ENCODE measurements at regions not wholly inside any gene's neighbourhood (a gene's known extent, or its start where the extent isn't known, plus 50 kb on each side); places are given as distances from the start of the nearest gene placed in this dataset.

DNA sequence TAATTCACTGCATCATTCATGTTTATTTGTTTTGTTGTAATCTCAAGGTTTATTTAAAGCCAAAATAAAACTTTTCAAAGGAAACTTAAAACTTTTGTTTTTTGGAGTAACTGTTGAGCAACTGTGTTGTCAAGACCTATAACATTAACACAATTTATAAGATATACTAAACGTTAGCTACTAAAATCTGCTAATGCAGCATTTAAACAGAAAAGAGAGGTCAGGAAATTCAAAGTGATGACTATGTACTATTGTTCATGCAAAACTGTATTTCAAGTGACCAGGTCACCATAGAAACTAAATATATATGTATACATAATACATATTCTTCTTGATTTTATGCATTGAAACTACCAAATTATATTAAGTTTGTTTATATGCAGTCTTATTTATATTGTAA, 1740.9 kb downstream of the EFNA5 start:
- H3K9me3 Mint-ChIP-seq, result no peaks in the 10 kb centered on the region
- intact Hi-C loops (cut with micrococcal nuclease), result no loop called here
- H3K27ac Mint-ChIP-seq, result no peak overlapping the region
- no peaks in the 10 kb centered on the region for H3K36me3 Mint-ChIP-seq (ENCODE audit: low read depth)
- no peak for DNase-seq
- H3K4me1 Mint-ChIP-seq, result no peaks in the 10 kb centered on the region
- H3K27me3 Mint-ChIP-seq, result no peaks in the 10 kb centered on the region
- no peak overlapping the region for H3K4me3 Mint-ChIP-seq

DNA sequence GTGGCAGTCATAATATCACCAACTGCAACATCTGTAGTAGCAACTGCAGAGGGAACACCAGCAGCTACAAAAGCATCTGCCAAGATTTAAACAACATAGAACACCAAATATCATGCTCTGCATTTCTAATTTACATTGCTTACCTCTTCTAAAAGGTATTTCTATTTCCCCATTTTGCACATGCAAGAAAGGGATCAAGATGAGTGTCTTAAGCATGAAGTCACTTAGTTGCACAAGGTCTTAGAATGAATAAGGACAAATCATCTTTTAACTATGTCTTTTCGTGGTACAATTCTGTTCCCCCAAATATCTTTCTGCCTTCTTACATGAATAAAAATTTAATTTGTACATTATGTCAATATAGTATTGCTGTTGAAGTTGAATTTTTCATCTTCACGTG, 1746.4 kb downstream of the EFNA5 start:
- Mint-ChIP-seq H3K27me3 (no peaks in the 10 kb centered on the region), H3K9me3 (no peaks in the 10 kb centered on the region), H3K36me3 (ENCODE audit: low read depth) (no peaks in the 10 kb centered on the region), H3K4me3 (no peak overlapping the region), H3K27ac (no peak overlapping the region), H3K4me1 (no peaks in the 10 kb centered on the region)
- intact Hi-C loops (cut with micrococcal nuclease), result no loop called here
- no peak for DNase-seq

DNA sequence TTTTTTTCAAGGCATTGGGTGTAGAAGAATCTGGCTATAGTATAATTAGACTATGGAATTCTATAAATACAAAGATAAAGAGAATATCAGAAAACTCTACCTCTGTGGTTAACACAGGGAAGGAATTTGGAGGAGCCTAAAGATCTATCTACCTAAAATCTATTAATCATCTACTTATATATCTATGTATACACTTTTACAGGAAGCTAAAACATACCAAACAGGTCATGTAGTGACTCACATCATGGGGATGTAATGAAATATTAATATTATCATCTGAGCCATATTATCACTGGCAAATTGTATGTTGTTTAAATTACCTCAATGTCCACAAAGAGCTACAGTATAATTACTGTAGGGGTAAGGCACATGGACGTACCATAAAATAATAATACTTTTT, 1748.2 kb downstream of the EFNA5 start:
- Mint-ChIP-seq H3K4me3 (no peak overlapping the region), H3K4me1 (no peaks in the 10 kb centered on the region), H3K36me3 (ENCODE audit: low read depth) (no peaks in the 10 kb centered on the region), H3K9me3 (no peaks in the 10 kb centered on the region), H3K27me3 (no peaks in the 10 kb centered on the region), H3K27ac (no peak overlapping the region)
- DNase-seq, result no peak
- intact Hi-C loops (cut with micrococcal nuclease), result no loop called here

DNA sequence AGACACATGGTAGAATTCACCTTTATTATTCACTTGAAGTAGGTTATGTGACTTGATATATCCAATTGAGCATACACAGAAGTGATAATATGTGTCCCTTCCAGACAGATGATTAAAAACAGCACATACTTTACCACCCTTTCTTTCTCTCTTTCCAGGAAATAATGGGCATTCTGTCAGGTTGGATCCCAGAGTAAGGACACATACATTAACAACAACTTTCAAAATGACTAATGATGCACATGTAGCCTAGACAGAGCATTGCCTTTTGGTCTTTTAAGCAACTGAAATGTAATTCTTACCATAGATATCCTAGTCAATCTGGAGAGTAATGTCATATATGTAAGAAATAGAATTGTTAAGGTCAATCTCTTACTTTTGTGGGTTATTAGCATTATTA, 1748.7 kb downstream of the EFNA5 start:
- Mint-ChIP-seq H3K36me3 (ENCODE audit: low read depth) (no peaks in the 10 kb centered on the region), H3K9me3 (no peaks in the 10 kb centered on the region), H3K27ac (no peak overlapping the region), H3K4me1 (no peaks in the 10 kb centered on the region), H3K27me3 (no peaks in the 10 kb centered on the region), H3K4me3 (no peak overlapping the region)
- no peak for DNase-seq
- intact Hi-C loops (cut with micrococcal nuclease), result no loop called here

DNA sequence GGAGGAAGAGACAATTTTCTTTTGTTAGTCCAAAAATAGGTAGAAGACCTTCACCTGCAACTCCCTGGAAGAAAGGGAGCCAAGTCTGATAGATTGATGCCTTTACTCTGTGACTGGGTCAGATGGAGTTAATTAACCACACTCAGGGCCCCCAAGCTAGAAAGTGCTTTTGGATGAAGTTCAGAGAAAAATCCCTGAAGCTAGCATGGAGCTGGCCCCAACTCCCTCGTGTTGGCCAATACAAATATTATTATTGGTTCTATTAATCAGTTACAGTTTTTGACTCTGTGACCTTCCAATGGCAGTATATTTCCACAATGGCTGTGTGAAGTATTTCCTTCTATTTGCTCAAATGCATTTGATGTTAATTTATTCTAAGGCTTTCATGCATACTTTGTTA, 1753.5 kb downstream of the EFNA5 start:
- intact Hi-C loops (cut with micrococcal nuclease), result no loop called here
- H3K4me3 Mint-ChIP-seq, result no peak overlapping the region
- no peak overlapping the region for H3K27ac Mint-ChIP-seq
- H3K27me3 Mint-ChIP-seq, result no peaks in the 10 kb centered on the region
- H3K4me1 Mint-ChIP-seq, result no peaks in the 10 kb centered on the region
- H3K36me3 Mint-ChIP-seq (ENCODE audit: low read depth), result no peaks in the 10 kb centered on the region
- DNase-seq, result no peak
- no peaks in the 10 kb centered on the region for H3K9me3 Mint-ChIP-seq

DNA sequence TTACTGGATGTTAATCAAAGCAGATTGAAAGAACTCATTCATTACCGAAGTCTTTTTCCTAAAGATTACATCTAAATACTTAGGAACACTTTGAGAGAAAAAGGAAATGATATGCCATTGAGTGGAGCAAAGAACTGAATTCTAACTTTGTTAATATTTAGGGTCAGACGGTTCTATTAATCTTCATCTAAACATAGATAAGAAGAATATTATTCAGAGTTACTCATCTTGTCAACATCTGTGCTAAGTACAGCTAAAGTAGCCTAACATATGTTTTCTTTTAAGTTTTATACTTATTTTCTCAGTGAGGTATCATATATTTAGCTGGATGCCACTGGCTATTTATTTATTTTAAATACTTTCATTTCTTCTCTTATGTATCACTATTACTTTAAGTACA, 1763.7 kb downstream of the EFNA5 start:
- no peak overlapping the region for H3K4me3 Mint-ChIP-seq
- H3K27me3 Mint-ChIP-seq, result no peaks in the 10 kb centered on the region
- no peak overlapping the region for H3K27ac Mint-ChIP-seq
- no peak for DNase-seq
- H3K36me3 Mint-ChIP-seq (ENCODE audit: low read depth), result no peaks in the 10 kb centered on the region
- H3K4me1 Mint-ChIP-seq, result no peaks in the 10 kb centered on the region
- no peaks in the 10 kb centered on the region for H3K9me3 Mint-ChIP-seq
- intact Hi-C loops (cut with micrococcal nuclease), result no loop called here

DNA sequence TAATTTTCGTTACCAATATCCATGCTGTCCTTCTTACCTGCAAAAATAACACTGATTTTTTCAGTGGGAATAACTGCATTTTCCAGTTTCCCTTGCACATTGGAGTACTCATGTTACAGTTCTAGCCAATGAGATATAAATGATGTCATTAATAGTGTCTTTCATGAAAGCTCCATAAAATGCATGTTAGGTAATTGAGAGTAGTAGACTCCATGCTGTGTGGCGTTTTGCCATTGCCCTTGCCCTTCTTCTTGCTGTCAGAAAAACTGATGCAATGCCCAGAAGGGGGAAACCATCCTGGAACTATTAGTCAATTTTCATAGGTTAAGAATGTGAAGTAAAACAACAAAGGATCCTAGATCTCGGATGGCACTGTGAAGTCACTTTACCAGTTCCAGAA, 1765.3 kb downstream of the EFNA5 start:
- intact Hi-C loops (cut with micrococcal nuclease), result no loop called here
- no peak overlapping the region for H3K4me3 Mint-ChIP-seq

DNA sequence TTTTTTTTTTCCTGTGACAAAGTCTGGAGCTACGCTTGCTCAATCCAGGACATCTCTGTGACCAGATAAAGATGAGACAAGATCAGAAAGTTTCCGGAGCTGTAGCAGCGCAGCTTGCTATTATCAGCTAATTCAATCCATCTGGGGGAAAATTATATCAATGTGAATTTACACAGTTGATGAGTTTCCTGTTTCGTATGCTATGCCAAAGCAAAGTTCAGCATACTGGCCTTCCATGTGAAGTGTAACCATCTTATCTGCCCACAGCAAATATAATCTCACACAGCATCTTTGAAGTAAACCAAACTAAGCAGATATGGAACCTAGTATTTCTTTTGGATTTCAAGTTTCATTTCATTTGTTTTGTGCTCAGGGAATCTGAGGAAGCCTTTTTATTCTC, 1767.7 kb downstream of the EFNA5 start:
- Mint-ChIP-seq H3K36me3 (ENCODE audit: low read depth) (no peaks in the 10 kb centered on the region), H3K27ac (no peak overlapping the region), H3K9me3 (no peaks in the 10 kb centered on the region), H3K4me1 (no peaks in the 10 kb centered on the region), H3K4me3 (no peak overlapping the region), H3K27me3 (no peaks in the 10 kb centered on the region)
- intact Hi-C loops (cut with micrococcal nuclease), result no loop called here
- DNase-seq, result no peak

More for the DNA sequence above, 1765.3 kb downstream of the EFNA5 start:
- no peaks in the 10 kb centered on the region for H3K27me3 Mint-ChIP-seq
- no peaks in the 10 kb centered on the region for H3K36me3 Mint-ChIP-seq (ENCODE audit: low read depth)
- no peak overlapping the region for H3K27ac Mint-ChIP-seq
- no peaks in the 10 kb centered on the region for H3K9me3 Mint-ChIP-seq
- no peak for DNase-seq
- no peaks in the 10 kb centered on the region for H3K4me1 Mint-ChIP-seq

DNA sequence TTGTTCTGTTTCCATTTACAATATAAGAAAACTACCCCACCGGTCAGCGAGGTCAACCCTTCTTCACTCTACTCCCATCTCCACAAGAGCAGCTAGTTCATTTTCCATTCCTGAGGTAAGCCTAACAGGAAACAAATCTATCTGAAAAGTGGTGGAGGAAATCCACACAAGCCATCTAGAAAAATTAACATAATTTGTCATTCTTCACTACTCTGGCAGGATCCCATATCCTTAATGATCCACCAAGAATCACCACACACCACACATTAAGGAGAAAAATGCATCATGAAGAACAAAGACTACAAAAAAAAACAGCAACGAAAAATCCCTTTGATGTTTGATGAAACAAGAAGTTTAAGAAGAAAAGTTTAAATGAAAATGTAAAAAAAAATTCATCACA, 1771.0 kb downstream of the EFNA5 start:
- Mint-ChIP-seq H3K4me3 (no peak overlapping the region), H3K27ac (no peak overlapping the region), H3K27me3 (no peaks in the 10 kb centered on the region), H3K4me1 (no peaks in the 10 kb centered on the region), H3K36me3 (ENCODE audit: low read depth) (no peaks in the 10 kb centered on the region), H3K9me3 (no peaks in the 10 kb centered on the region)
- intact Hi-C loops (cut with micrococcal nuclease), result no loop called here
- no peak for DNase-seq

DNA sequence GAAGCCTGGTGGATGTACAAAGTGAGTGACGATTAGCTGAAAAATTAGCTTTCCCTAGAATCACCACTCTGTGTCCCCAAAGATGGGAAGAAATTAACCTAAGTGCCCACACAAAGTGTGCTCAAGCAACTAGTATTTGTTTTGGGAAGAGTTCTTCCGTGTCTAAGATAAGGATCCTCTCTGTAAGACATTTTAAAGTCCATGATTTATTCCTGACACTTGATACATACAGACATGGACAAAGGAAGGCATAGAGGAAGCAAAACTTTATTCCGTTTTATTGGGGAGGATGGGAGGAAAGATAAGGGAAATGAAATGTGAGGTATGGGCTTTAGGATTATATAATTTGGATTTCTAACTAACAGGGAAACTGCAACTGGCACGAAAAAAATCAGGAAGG, 1772.6 kb downstream of the EFNA5 start:
- DNase-seq, result no peak
- Mint-ChIP-seq H3K36me3 (ENCODE audit: low read depth) (no peaks in the 10 kb centered on the region), H3K4me1 (no peaks in the 10 kb centered on the region), H3K4me3 (no peak overlapping the region), H3K27ac (no peak overlapping the region), H3K27me3 (no peaks in the 10 kb centered on the region), H3K9me3 (no peaks in the 10 kb centered on the region)
- intact Hi-C loops (cut with micrococcal nuclease), result no loop called here

DNA sequence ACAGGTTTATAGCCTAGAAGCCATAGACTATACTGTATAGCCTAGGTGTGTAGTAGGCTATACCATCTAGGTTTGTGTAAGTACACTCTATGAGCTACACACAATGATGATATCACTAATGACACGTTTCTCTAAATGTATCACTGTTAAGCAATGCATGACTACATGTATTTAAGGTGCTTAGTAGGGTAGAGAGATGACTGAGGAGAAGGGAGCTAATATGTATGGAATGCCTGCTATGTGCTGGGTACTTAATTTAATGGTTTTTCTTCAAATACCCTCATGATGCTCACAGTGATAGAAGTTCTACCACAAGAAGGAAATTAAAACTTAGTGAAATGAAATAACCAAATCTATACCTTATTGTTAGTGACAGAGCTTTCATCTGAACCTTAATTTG, 1785.5 kb downstream of the EFNA5 start:
- no peak for DNase-seq
- Mint-ChIP-seq H3K4me3 (no peak overlapping the region), H3K4me1 (no peaks in the 10 kb centered on the region), H3K27me3 (no peaks in the 10 kb centered on the region), H3K27ac (no peak overlapping the region), H3K9me3 (peaks cover 5% of the 10 kb centered on the region), H3K36me3 (ENCODE audit: low read depth) (no peaks in the 10 kb centered on the region)
- intact Hi-C loops (cut with micrococcal nuclease), result no loop called here

DNA sequence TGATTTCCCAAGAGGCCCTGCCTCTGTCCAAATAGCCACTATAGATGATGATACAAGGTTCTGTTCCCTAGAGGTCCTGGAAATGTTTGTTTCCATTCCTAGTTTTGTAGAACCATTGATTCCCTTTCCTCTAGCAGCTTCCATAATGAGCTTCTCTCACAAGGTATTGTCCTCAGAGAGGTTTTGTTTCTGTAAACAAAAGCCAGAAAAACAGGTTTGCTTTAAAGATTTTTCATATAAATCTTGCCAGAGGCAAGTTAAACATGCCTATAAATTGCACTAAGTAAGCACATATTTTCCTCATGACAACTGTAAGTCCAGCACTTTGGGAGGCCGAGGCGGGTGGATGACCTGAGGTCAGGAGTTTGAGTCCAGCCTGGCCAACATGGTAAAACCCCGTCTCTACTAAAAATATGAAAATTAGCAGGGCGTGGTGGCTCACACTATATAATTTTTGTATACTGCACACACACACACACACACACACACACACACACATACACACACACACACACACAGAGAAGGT, 1787.7 kb downstream of the EFNA5 start:
- Mint-ChIP-seq H3K4me3 (no peak overlapping the region), H3K27me3 (no peaks in the 10 kb centered on the region), H3K36me3 (ENCODE audit: low read depth) (no peaks in the 10 kb centered on the region), H3K4me1 (no peaks in the 10 kb centered on the region), H3K9me3 (peaks cover 5% of the 10 kb centered on the region), H3K27ac (no peak overlapping the region)
- intact Hi-C loops (cut with micrococcal nuclease), result no loop called here
- no peak for DNase-seq

DNA sequence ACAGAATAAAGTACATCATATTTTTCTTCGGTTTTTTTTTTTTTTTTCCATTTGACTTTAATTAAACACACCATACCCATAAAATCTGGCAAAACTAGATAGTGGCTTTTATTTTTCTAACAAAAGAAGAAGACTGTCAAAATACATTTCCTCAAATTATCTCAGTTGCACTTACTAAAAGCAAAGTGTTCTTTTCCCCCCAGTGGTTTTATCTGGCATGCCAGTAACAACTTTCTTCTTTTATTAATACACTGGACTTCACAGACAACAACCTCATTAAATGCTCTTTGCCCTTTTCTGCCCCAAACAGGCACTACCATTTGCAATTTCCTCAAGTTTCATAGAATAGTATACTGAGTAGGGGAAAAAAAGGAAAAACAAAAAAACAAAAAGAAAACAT, 1792.3 kb downstream of the EFNA5 start:
- Mint-ChIP-seq H3K36me3 (ENCODE audit: low read depth) (no peaks in the 10 kb centered on the region), H3K4me1 (no peaks in the 10 kb centered on the region), H3K27me3 (no peaks in the 10 kb centered on the region), H3K4me3 (no peak overlapping the region), H3K9me3 (no peaks in the 10 kb centered on the region), H3K27ac (no peak overlapping the region)
- intact Hi-C loops (cut with micrococcal nuclease), result no loop called here
- DNase-seq, result no peak

DNA sequence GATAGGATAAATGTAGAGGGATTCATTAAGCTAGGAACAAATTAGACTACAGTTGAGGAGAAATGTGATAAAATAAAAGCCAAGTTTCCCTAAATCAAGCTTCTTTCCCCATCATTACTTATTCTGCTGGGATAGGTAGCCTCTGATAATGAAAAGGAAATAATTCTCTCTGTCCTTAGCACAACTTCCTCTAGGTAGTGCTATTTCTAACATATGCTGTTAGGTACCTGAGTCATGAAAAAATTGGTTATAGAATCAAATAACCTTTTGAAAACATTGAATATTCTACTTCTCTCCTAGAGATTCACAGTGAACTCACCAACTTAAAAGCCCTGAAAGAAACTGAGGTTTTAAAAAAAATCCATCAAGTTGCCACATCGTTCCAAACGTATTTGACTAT, 1793.1 kb downstream of the EFNA5 start:
- Mint-ChIP-seq H3K27me3 (no peaks in the 10 kb centered on the region), H3K4me3 (no peak overlapping the region), H3K9me3 (peaks cover 6% of the 10 kb centered on the region), H3K4me1 (no peaks in the 10 kb centered on the region), H3K27ac (no peak overlapping the region), H3K36me3 (ENCODE audit: low read depth) (no peaks in the 10 kb centered on the region)
- intact Hi-C loops (cut with micrococcal nuclease), result no loop called here
- DNase-seq, result no peak

DNA sequence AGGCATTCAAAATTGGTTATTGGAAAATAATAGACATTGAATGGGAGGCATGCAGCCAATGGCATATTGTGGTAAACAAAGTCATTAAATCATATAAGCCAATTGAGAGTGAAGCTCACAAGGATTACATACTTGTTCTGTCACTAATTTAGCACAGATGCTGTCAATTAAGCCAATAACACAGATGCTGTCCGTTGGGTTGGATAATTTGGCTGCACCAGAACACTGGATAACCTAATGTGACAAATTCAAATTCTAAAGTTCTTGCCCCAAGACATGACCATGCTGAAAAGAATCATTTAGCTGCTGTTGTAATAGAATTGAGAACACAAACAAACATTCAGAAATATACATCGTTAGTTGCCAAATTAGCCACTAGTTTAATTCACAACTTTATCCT, 1796.4 kb downstream of the EFNA5 start:
- peaks cover 11% of the 10 kb centered on the region for H3K9me3 Mint-ChIP-seq

More for the DNA sequence above, 1796.4 kb downstream of the EFNA5 start:
- H3K27ac Mint-ChIP-seq, result no peak overlapping the region
- no peak overlapping the region for H3K4me3 Mint-ChIP-seq
- DNase-seq, result no peak
- intact Hi-C loops (cut with micrococcal nuclease), result no loop called here
- no peaks in the 10 kb centered on the region for H3K4me1 Mint-ChIP-seq
- H3K27me3 Mint-ChIP-seq, result no peaks in the 10 kb centered on the region
- H3K36me3 Mint-ChIP-seq (ENCODE audit: low read depth), result no peaks in the 10 kb centered on the region

Data from activated CD4-positive, alpha-beta T cell treated with anti-CD3 and anti-CD28 coated beads, Interleukin-2, amount 10 ng/mL, durations not matched to agents 24 days and 14 days (primary cell).